Left colon (tissue), 2 donors: ENCODE measurements at regions not wholly inside any gene's neighbourhood (a gene's known extent, or its start where the extent isn't known, plus 50 kb on each side); places are given as distances from the start of the nearest gene placed in this dataset.

Experiments used
- ATAC-seq: fragments of 200-7000 bp; cut with Tn5 transposase; one replicate; pipeline ENCODE4 v1.9.1; 2020; ENCODE audit warnings: mild to moderate bottlenecking, moderate library complexity
- DNase-seq, 2 donors: peaks; one replicate each; pipeline ENCODE4 v3.0.0-alpha.2; 2020
- intact Hi-C, 2 donors: fragments of 100-400 bp; cut with DNase I in 1 of 2; cut with micrococcal nuclease in 1 of 2; formaldehyde crosslinking; loops; one replicate each; pipeline versions ENCODE4 v1.11.2 to v1.14.0; 2022; cut with DNase I, micrococcal nuclease
- donor health status: DM: no; HTN: no; CAD: no.
- donor health status: DM: yes; HTN: yes; CAD: no.

GRCh38 chr7:106167439-106168136 is 55.5 kb upstream of the SYPL1 start:
- DNase-seq, result no peak
- intact Hi-C loops, result no loop called here
- no peak for ATAC-seq

- peak in 1 of 2 donors; percentile 38 for DNase-seq
- intact Hi-C loops, result no loop called here
- peak; percentile 68 for ATAC-seq
Observed at GRCh38 chr7:106166651-106167342, 54.7 kb upstream of the SYPL1 start.

- ATAC-seq (no peak), DNase-seq (no peak)
- intact Hi-C loops, result no loop called here
Observed at GRCh38 chr7:106165337-106165736, 53.2 kb upstream of the SYPL1 start.

- intact Hi-C loops, result no loop called here
- ATAC-seq (no peak), DNase-seq (no peak)
Observed at GRCh38 chr7:106163257-106163656, 51.1 kb upstream of the SYPL1 start.
